Activated CD4-positive, alpha-beta T cell treated with anti-CD3 and anti-CD28 coated beads, Interleukin-2, amount 50 U/mL, for 48 hours (primary cell): ENCODE measurements at regions not wholly inside any gene's neighbourhood (a gene's known extent, or its start where the extent isn't known, plus 50 kb on each side); places are given as distances from the start of the nearest gene placed in this dataset.

Source experiments
- DNase-seq, 2 experiments: peaks; one replicate each; pipeline ENCODE4 v3.0.0-alpha.2; 2020

DNA sequence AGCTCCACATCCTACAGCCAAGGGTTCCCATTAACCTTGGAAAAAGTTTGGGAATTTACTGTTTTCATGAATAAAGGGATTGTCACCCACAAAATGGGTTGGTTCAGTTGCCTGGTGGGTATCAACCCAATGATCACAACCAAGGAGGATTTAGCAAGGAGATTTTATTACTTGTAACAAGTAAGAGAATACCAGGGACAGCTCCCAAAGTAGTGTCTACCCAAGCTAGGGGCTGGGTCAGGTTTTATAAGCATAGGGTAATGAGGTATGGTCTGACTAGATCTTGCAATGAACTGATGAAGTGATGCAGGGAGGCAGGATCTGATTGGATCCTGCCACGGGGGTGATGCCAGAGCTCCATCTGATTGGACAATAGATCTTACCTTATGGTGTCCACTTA is 681.8 kb downstream of the SLC4A3 start:
- no peak for DNase-seq

DNA sequence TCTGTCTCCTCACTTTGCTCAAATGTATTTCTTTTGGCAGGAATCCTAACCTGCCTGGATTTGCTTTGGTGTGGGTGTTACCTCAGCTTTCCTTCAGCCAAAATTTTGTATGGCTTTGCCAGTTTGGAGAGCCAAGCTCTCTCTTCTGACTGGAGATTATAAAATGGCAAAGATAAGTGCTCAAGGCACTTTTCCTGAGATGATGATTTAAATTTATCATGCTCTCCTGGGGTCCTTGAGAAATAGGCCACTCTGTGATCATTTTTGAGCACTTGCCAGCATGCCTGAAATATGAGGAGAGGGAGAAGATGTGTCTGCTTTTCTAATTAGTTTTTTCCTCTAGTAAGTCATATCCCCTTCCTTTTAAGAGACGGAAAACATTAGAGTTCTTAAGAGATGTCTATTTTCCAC is 683.0 kb downstream of the SLC4A3 start:
- no peak for DNase-seq

DNA sequence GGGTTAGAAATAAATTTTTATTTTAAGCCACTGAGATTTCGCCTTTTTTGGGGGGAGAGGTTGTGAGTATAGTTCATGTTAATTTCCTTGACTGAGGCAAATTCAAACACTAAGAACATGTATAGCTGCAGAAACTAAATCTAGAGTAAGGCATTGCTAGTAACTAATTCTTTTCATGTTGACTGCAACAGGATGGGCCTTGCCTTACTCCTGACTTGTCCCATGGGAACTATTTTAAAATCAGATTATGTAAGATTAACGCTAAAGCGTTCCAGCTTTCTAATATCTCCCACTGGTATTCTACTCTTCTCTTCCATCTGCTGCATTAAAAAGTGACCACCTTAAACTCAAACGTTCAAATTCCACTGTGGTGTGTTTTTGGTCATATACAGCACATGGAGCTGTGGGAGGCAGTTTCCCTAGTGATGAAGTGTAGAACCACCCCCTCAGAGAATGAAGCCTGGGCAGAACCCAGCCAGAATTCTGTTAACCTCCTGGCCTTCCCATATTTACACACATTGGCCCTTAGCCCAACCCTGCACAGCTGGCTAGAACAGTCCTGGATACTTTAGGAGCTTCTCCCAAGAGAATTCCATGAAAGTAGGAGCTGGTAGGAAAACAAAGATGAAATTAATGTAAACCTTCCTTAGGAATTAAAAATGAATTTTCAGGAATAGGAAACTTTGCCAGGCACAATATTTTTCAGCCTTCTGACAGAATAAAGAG is 687.8 kb downstream of the SLC4A3 start:
- DNase-seq = no peak

DNA sequence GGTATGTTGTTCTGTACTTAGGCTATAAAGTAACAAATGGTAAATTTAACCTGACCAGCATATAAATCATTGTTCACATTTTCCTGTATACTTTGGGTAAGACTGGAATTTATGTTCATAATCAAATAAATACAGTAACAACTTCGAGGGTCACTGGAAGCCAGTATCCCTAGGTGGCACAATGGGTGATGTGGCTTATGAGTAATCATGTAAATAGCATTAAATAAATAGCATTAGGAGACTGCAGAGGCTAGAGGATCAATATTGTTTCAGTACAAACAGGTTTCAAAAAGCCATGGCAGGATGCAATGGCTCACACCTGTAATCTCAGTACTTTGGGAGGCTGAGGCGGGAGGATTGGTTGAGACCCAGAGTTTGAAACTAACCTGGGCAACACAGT is 690.6 kb downstream of the SLC4A3 start:
- DNase-seq = no peak

DNA sequence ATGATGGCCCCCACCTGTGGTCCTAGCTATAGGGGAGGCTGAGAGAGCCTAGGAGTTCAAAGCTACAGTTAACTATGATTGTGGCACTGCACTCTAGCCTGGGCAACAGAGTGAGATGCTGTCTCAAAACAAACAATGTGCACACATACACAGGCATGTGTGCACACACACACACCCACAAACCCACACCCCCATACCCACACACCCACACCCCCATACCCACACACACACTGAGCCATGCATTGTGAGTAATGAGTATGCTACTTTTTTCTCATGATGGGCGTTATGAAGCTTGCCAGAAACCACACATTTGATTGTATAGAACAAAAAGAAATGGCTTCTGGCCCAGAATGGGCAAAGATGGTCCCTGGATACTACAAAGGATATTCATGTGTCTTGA is 691.1 kb downstream of the SLC4A3 start:
- no peak for DNase-seq

DNA sequence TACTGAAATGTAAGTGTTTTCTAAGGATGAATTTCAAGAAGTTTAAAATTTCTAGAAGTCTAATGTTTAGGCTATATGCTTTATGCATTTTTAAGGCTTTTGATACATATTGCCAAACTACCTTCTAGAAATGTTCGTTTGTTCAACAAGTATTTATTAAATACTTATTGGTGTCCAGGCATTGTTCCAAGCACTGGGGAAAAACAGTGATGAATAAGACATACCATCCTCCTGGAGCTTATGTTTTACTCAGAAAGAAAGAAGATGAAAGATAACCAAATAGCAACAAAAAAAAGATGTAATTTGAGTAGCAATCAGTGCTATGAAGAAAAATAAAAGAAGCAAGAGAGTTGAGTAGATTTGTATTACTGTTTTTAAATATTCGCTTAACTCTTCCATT is 692.9 kb downstream of the SLC4A3 start:
- no peak for DNase-seq

DNA sequence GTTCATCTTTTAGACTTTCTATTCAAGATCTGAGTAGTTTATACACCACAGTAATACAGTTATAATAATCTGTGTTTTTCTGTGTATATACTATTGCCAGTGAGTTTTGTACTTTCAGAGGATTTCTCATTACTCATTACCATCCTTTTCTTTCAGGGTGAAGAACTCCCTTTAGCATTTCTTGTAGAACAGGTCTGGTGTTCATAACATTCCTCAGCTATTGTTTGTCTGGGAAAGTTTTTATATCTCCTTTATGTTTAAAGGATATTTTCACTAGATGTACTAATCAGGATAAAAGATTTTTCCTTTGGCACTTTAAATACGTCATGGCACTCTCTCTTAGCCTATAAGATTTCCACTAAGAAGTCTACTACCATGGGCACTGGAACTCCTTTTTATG is 705.5 kb downstream of the SLC4A3 start:
- DNase-seq = no peak

DNA sequence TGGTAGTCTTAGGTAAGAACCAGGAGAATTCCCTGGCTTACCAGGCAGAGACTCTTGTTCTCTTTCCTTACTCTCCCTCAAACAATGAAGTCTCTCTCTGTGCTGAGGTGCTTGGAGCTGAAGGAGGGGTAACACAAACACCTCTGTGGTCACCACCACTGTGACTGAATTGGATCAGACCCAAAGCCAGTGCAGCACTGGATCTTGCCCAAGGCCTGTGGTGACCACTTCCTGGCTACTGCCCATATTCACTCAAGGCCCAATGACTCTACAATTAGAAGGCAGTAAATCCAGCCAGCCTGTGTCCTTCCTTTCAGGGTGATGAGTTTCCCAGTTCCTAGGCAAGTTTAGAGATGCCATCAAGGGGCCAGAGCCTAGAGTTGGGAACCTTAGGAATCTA is 706.8 kb downstream of the SLC4A3 start:
- no peak for DNase-seq

DNA sequence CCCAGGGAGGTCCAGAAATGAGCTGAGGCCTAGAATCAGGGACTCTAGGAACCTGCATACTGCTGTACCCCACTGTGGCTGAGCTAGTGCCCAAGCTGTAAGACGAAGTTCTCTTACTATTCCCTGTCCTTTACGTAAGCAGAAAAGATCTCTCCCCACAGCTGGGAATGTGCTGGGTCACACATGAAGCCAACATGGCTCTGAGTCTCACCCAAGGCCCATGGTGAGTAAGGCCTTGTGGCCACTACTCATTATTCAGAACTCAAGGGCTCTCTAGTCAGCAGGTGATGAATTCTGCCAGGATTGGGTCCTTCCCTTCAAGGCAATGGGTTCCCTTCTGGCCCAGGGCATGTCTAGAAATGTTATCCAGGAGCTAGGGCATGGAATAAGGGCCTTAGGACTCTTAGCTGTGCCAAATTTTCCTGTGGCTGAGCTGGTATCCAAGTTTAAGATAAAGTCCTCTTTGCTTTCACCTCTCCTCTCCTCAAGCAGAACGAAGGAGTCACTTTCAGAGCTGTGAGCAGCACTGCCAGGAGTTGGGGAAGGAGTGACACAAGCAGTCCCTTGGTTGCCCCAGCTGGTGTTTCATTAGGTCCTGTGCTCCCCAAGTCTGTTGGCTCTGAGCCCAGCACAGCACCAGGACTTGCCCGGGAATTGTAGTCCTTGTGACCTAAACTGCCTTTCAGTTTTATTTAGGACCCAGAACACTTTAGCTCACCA is 707.6 kb downstream of the SLC4A3 start:
- DNase-seq = no peak

DNA sequence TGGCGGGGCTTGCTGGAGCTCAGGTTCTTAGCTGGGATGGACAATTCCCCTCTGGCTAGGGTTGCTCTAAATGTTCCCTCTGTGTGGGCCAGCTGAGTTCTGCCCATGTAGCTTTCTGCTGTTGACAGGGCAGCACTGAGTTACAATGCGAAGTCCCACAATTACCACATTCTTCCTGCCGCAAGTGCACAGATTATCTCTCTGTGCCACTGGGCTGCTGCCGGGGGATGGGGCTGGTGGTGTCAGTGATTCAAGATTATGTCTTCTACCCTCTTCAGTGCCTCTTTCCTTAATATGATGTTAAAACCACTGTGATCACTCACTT is 708.1 kb downstream of the SLC4A3 start:
- no peak for DNase-seq

DNA sequence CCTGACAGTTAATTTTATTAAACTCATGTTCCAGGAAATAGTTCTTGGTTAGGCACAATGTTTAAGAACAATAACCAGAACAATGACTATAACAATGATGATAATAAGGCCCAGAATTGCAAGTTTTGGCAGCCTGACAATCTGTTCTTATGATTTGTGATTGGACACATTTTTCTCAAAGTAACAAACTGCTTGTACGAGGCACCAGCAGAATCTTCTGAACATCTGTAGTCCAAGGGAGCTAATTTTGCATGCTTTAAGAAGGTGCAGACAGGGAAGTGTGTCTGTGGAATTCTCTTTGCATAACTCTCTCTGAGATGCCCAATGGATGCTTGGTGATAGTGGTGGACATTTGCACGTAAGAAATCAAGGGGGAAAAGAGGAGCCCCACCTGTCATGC is 709.3 kb downstream of the SLC4A3 start:
- no peak for DNase-seq

DNA sequence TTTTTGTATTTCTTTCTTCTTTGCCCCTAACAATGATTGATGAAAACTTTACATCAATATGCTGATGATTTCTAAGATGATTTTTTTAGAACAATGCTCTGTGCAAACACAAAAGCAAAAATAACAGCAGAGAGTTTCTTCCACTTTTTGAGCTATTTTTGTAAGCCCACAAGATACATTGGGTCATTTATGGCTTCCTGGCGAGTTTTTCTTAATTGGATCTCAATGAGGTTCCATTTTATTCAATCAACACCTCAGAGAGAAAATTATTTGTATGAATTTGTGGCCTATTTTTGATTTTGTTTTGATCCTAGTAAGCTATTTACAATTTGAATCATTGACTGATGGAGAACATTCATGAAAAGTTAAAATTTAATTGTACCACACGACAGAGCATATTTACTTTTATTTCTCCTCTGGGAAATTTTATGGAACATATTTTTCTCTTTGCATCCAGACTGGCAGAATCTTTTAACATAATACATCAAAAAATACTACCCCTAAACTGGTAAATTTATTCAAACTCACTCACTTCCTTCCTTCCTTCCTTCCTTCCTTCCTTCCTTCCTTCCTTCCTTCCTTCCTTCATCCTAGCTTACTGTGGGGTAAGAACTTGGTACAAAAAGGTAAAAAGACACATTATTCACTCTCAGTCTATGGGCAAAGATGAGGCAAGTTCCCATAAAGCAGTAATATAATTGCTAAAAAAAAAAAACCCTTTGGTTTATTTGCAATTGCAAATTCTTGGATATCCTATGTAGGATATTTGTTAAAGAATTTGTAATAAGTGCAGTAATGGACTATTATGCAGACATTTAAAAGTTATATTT is 710.4 kb downstream of the SLC4A3 start:
- no peak for DNase-seq

DNA sequence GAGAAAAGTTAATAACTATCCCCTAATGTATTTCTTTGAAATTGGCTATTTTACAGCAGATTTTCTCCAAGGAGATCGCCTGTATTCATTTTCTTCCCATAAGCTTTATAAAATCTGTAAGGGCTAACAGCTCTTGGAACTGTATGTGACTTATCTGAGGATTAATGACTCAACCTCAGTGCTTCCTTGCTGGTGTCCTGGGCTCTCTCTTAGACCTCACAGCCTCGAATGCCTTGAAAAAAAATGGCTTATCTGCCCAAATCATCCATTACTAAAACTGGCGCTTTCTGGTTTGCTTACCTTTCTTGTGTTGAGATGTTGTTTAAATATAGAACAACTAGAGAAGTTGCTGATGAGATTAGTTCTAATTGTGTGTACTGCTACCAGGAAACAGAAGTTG is 713.6 kb downstream of the SLC4A3 start:
- DNase-seq = no peak

DNA sequence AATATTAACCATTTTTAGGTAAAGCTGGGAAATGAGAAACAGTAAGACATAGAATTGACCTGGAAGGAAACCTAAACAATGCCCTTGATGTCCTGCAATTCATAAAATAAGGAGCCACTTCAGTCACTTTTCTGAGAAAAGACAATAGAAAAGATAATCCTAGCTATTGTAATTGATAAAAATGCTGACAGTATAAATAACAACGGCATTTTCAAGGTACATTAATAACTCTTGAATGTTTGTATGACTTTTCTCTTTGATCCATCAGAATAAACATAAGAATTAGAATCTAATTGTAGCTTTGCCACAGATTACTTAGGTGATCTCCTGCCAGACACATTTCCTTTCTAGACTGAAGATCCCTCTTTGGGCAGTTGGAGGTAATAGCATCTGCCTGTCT is 719.5 kb downstream of the SLC4A3 start:
- DNase-seq = no peak

DNA sequence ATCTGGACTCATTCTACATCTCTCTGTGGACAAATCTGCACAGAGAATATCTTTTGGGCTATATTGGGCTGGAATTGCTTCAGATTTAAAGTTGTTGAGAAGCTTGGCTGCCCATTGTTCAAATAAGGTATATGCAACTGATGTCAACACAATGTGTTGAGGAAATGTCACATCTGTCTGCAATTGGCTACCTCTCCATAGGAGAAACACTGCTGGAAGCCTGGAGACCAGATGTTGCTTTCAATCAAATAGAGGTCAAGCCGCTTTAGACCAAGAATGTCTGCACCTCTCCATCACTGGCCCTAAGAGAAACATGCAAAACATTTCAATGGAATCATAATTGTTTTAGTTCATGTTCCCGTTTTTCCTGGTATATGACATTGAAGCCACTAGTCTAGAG is 720.2 kb downstream of the SLC4A3 start:
- DNase-seq = no peak

DNA sequence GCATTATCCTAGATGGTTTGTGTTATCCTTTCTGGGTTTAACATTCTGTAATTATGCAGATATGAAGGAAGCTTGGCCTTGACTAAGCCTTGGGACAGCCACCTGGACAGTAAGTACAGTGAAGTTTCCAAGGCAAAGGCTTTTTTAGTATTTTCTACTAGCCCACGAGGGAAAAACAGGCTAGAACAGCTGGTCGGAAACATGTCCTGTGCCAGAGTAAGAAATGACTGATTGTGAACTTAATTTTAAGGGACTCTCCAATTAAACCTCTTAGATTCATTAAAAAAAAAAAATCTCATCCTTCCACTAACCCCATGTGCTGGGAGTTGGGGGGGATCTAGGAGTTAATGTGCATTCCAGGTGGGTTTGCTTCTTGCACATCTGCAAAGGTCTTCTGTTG is 720.8 kb downstream of the SLC4A3 start:
- DNase-seq = no peak

DNA sequence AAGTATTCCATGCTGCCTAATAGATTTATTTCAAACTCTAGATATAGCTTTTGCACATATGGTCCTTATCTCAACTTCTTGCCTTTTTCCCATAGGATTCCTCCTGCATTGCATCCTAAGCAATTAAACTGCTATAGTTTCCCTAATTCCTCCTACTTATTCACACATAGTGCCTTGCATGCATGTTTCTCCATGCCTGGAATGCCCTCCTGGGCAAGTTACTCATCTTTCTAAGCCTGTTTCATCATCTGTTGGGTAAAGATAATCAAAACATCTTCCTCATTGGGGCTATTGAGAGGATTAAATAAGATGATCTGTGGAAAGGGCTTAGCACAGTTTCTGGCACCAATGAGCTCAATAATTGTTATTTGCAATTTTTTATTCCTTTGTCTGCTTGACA is 726.5 kb downstream of the SLC4A3 start:
- DNase-seq = no peak

DNA sequence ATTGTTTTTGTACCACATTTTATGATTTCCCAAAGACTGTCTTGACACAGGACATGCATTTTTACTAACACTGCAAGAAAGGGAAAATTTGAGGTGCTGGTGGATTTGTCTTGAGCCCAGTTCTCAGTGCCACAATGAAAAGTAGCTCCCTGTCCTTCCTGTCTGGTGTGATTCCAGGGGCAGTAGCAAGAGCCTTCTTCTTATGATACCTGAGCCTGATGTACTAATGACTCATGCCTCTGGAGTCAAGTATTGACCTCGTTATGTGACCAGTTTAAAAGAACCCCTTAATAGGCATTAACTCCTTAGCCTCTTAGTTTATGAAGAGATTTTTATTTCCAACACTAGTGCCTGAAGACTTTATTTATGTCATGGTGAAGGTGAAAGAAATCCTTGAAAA is 728.6 kb downstream of the SLC4A3 start:
- DNase-seq = no peak

DNA sequence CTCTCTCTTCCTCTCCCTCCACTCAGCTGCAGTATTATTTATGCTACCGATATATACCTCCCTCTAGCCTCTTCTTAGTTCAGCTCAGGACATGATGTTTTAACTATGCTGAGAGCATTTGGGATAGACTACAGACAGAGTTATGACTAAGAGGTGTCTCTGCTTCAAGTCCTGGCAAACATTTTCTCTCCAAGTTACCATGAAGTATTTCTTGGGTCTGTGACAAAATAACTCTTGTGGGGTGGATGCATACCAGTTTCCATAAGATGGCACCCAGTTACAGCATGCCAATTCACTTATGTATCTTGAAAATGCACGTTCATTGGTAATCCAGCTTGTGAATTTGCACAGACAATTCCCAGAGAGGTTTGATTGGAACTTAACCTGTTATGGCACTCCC is 737.6 kb downstream of the SLC4A3 start:
- DNase-seq = no peak

DNA sequence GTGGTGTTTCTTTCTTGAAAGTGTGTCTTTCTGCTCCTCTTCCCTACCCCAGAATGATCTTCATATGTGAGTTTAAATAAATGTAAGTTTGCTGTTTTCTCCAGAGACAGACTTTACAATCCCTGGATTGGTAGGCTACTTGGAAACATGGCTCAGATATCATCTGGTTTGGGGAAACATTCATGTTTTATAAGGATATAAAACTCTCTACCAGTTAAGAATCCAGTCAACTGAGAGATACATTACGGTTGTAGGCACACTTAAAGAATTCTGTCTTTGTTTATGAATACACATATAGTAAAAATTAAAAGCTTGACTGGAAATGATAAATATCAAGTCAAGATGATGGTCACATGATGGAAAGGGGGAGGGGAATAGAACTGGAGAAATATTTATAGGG is 739.3 kb downstream of the SLC4A3 start:
- no peak for DNase-seq

DNA sequence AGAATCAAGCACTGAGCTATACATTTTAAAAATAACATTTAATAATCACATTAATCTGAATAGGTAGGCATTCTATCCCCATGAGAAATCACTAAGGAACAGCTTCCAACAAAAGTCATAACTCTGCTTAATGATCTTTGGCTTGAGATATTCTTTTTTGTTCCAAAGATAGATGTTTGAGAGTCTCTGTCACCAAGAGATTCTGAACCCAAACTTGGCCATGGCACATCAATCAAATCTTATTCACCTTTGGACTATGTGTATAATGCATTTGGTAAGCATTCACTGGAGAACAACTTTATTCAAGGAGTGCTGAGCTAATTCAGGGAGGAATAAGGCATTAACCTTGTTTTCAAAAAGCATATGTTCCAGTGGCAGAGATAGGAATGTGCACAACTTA is 743.3 kb downstream of the SLC4A3 start:
- no peak for DNase-seq

DNA sequence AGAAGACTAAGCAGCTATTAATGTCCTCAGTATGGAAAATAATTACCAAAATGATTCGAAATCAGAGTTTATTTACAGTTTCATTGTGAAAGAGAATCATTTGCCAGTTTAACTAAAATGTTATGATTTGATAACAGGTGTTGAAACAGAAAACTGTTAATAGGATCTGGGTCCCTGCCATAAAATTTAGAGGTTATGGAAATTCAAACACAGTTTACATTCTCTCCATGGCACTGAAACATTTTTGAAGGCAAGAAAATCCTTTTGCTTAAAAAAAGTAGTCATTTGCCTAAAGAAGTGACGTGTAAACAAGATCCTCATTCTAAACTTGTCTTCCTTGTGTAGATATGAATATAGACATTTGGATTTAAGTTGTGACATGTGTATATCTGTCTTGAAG is 743.8 kb downstream of the SLC4A3 start:
- DNase-seq = no peak

DNA sequence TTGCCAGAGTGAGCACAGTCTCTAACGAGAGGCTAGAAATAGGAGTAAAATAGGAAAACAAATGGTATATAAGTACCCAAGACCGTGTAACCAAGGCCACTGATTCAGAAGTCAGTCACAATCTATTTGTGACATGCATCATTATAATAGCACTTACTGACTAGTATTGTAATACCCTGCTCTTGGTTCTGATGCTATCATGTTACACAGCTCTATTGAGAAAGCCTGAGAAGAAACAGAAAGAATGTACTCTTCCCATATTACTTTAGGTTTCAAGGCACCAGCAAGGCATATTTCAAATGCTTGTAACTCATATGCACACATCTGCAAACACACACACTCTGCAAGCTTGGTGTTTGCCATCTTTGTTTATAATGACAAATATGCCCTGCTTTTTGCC is 746.4 kb downstream of the SLC4A3 start:
- no peak for DNase-seq

DNA sequence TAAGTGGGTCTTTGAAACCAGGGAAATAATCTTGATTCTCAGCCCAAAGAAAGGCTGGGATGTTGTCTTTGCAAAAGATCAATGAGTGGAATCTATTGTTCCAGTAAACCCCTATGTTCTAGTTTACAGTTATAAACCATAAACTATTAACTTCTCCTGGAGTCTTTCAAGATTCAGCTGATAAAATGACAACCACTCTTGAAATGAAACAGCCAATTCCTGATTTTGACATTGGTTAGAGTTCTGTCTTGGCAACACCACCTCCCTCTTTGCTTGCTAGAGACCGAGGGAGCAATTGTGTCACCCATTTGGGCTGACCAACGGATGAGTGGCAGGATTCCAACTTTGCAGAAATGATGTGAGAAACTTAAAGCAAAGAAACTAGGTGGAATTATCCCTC is 746.9 kb downstream of the SLC4A3 start:
- no peak for DNase-seq
